ENCODE measurements at regions not wholly inside any gene's neighbourhood (a gene's known extent, or its start where the extent isn't known, plus 50 kb on each side); places are given as distances from the start of the nearest gene placed in this dataset.

- no peaks in the 10 kb centered on the region for H3K36me3 ChIP-seq (ENCODE audit: control insufficient read depth, insufficient read depth, low read length)
- H3K27me3 ChIP-seq (ENCODE audit: control insufficient read depth, insufficient read depth, low read length) = no peaks in the 10 kb centered on the region
- no peak for TF ChIP-seq CTCF (IDR thresholded peaks at IDR 0.05; ENCODE audit: insufficient read depth, low read length, severe bottlenecking)
- no peak overlapping the region for H3K4me3 ChIP-seq (ENCODE audit: low read depth, low read length)
- FAIRE-seq (no peak), DNase-seq (ENCODE audit: low read depth) (no peak)
Measured at GRCh38 chr3:176577447-176577846, 619.8 kb downstream of the TBL1XR1 start.

GRCh38 chr3:176574786-176575185 lies 622.5 kb downstream of the TBL1XR1 start:
- FAIRE-seq (no peak), DNase-seq (ENCODE audit: low read depth) (peak; percentile 14)
- no peaks in the 10 kb centered on the region for H3K36me3 ChIP-seq (ENCODE audit: control insufficient read depth, insufficient read depth, low read length)
- no peaks in the 10 kb centered on the region for H3K27me3 ChIP-seq (ENCODE audit: control insufficient read depth, insufficient read depth, low read length)
- no peak overlapping the region for H3K4me3 ChIP-seq (ENCODE audit: low read depth, low read length)
- TF ChIP-seq CTCF (IDR thresholded peaks at IDR 0.05; ENCODE audit: insufficient read depth, low read length, severe bottlenecking) = no peak

- Histone ChIP-seq H3K36me3 (ENCODE audit: control insufficient read depth, insufficient read depth, low read length) (no peaks in the 10 kb centered on the region), H3K4me3 (ENCODE audit: low read depth, low read length) (no peak overlapping the region), H3K27me3 (ENCODE audit: control insufficient read depth, insufficient read depth, low read length) (no peaks in the 10 kb centered on the region)
- no peak for TF ChIP-seq CTCF (IDR thresholded peaks at IDR 0.05; ENCODE audit: insufficient read depth, low read length, severe bottlenecking)
- FAIRE-seq (no peak), DNase-seq (ENCODE audit: low read depth) (no peak)
Measured at GRCh38 chr3:176571926-176572325, 625.4 kb downstream of the TBL1XR1 start.

GRCh38 chr3:176570992-176571391 lies 626.3 kb downstream of the TBL1XR1 start:
- no peaks in the 10 kb centered on the region for H3K27me3 ChIP-seq (ENCODE audit: control insufficient read depth, insufficient read depth, low read length)
- TF ChIP-seq CTCF (IDR thresholded peaks at IDR 0.05; ENCODE audit: insufficient read depth, low read length, severe bottlenecking) = no peak
- DNase-seq (ENCODE audit: low read depth) = no peak
- FAIRE-seq = no peak
- H3K4me3 ChIP-seq (ENCODE audit: low read depth, low read length) = no peak overlapping the region
- H3K36me3 ChIP-seq (ENCODE audit: control insufficient read depth, insufficient read depth, low read length) = no peaks in the 10 kb centered on the region

- TF ChIP-seq CTCF (IDR thresholded peaks at IDR 0.05; ENCODE audit: insufficient read depth, low read length, severe bottlenecking) = no peak
- Histone ChIP-seq H3K36me3 (ENCODE audit: control insufficient read depth, insufficient read depth, low read length) (no peaks in the 10 kb centered on the region), H3K4me3 (ENCODE audit: low read depth, low read length) (no peak overlapping the region), H3K27me3 (ENCODE audit: control insufficient read depth, insufficient read depth, low read length) (no peaks in the 10 kb centered on the region)
- FAIRE-seq (no peak), DNase-seq (ENCODE audit: low read depth) (no peak)
Measured at GRCh38 chr3:176568189-176568588, 629.1 kb downstream of the TBL1XR1 start.

GRCh38 chr3:176566757-176567156 lies 630.5 kb downstream of the TBL1XR1 start:
- Histone ChIP-seq H3K4me3 (ENCODE audit: low read depth, low read length) (no peak overlapping the region), H3K27me3 (ENCODE audit: control insufficient read depth, insufficient read depth, low read length) (no peaks in the 10 kb centered on the region), H3K36me3 (ENCODE audit: control insufficient read depth, insufficient read depth, low read length) (no peaks in the 10 kb centered on the region)
- FAIRE-seq (no peak), DNase-seq (ENCODE audit: low read depth) (no peak)
- TF ChIP-seq CTCF (IDR thresholded peaks at IDR 0.05; ENCODE audit: insufficient read depth, low read length, severe bottlenecking) = no peak

Measured in bronchial epithelial cell (primary cell).